AG20443 (cell line): ENCODE measurements at regions not wholly inside any gene's neighbourhood (a gene's known extent, or its start where the extent isn't known, plus 50 kb on each side); places are given as distances from the start of the nearest gene placed in this dataset.

ENCODE experiments used
- DNase-seq: peaks from one replicate; pipeline ENCODE4 v3.0.0; 2012; ENCODE audit warnings: low spot score, mixed read lengths

DNA sequence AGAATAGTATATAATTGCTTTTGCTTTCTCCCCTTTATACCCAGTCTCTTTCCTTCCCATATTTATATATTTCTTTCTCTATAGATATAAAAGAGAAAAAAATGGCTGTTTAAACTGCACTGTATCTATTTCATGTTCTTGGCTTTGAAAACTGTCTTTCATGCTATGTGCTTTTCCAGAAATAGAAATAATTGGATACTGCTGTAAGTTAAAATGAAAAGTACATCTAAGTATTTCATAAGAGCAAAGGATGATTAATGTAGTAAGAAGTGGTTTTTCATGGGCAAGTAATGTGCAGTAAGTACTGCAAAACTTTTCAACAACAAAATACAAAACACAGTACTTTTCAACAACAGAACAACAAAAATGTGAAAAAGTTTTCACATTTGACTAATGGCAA is 237.9 kb downstream of the SNCA start:
- no peak for DNase-seq

DNA sequence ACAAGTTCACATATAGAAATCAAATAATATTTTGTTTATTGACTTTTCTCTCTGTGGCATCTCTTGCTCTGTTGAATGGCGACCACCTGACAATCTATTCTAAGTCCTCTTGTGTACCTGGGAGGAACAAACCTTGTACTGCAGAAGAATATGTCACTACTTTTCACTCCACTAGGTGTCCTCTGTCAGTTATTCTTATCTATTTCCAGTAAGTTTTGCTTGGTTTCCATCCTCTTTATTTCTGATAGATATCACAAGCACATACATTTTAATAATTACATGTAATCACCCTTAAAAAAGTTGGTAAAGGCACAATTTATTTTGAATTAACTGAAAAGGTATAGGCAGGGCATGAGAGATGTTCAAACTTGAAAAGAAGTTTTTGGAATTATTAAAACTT is 238.4 kb downstream of the SNCA start:
- no peak for DNase-seq

DNA sequence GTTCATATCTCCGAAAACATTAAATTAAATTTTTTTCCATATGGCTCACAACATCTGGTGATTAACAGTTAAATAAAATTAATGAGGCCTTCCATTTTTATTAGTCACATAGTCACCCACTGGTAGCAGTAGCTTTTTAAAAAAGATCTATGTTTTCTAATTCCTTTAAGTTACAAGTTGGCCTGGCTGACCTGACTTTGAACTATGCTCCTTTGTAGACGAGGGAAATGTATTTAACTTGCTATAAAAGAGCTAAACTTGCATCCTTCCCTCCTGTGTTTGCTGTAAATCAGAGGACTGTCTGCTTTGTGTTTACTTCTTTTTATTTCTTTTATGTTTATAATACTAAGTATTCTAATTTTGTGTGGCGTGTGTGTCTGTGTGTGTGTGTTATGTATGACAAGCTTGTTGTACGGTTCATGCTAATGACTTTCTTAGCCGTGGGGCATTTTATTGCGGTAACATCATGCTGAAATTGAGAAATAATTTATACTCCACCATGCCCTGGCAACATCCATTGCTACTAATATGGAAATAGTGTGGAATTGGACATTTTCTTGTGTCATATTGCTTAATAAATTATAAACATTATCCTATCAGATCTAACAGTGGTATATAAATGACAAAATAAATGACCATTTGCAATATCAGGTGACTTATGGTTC is 241.7 kb downstream of the SNCA start:
- no peak for DNase-seq

DNA sequence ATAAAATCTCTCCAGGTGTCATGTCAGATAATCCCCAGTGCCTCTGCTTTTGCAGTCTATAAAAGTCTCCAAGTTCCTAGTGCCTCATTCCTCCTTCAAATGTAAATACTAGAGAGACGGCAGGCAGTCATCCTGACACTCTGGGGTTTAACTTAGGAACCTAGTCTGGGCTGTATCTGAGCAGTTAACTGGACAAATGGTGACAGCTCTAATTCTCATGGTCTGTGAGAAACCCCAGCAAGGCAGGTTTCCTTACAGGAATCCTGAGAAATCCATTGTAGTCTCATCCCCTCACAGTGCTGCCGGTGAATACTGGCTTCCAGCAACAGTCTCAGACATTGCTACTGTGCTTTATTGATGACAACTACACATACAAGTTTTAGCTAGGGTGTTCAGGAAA is 246.8 kb downstream of the SNCA start:
- DNase-seq = no peak

DNA sequence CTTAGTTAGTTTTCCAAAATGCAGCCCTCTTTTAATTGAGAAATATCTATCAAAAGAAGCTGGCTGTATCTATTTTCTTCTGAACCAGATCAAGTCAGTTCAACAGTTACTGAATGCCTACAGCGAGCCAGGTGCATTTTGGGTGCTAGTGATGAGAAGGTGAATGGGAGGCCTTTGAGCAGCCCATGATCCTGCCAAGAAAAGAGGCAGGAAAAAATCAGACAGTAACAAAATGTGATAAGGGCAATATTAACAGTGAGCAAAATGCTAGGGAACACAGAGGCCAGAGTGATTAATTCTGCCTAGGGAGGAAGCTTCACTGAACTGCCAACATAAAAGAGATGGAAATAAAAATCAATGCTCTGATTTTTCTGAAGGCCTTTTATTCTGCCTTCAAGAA is 248.5 kb downstream of the SNCA start:
- no peak for DNase-seq

DNA sequence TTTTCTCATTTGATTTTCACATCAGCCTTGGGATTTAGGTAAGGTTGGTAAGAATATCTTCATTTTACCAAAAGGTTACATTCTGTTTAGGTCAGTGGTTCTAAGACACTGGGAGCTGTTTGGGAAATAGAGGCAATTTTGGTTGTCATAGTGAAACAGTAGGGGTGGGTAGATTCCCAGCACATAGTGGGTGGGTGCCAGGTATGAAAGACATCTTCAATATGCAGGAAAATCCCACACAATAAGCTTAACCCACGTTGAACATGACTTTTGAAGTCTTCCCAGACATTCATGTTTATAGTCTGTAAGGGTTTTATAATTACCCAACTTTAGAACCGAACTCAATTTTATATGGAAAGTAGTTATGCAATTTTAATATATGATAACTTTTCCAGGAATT is 249.6 kb downstream of the SNCA start:
- DNase-seq = no peak

DNA sequence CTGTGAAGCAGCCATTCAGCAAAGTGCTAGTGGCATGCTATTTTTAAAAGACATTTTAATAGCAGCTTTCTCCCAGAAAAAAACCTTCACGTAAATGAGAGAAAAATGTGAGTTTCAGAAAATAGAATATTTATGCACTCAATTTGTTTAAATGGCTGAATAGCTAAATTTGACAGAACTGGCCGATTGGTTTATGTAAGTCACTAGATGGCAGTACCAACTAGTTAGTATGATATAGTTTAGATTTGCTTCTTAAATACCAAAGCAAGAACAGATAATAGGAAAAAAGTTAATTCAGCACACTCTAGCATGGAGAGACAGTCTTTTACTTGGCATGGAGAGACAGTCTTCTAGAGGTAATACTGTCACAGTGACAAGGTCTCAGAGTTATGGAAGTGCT is 250.1 kb downstream of the SNCA start:
- DNase-seq = peak; percentile 9

DNA sequence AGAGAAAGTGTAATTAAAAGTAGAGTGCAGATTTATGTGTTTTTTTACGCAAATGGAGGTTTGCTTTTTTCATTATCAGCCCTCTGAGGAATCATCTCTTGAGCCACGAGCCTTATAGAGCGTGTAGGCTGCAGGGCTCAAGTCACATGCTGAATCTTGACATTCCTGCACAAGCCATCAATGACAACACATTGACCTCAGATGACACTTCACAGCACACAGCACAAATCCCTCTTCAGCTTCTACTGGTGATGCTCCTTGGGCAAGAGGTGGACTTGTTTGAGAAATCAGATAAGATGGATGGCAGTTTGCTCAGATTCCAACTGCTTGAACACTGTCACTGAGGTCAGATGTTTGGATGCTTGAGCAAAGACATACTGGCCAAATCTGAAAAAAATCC is 250.6 kb downstream of the SNCA start:
- DNase-seq = no peak

DNA sequence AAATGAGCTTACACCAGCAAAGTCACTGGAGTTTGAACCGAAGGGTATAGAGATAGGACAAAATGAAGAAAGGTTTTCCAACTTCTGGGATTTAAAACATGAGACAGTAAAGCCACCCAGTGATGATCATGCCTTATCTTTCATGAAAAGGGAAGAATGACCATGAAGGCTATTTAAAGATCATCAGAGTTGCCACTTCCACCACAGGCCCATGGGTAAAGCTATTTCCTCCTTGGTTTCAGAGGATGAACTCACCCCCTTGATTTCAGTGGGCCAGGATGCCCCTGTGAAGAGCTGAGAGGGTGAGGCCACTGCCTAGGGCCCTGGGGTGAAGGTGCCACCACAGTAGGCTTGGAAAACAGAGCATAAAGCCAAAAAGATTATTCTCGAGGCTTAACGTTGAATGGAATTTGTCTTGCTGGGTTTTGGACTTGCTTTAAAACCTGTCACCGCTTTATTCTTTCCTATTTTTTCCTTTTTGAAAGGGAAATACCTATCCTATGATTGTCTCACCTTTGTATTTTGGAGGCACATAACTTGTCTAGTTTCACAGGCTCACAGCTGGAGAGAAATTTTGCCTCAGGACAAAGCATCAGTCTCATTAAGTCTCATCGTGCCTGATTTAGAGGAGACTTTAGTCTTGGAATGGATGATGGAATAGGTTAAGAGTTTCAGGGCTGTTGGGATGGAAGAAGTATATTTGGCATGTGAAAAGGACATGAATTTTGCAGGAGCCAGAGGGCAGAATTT is 254.0 kb downstream of the SNCA start:
- no peak for DNase-seq

DNA sequence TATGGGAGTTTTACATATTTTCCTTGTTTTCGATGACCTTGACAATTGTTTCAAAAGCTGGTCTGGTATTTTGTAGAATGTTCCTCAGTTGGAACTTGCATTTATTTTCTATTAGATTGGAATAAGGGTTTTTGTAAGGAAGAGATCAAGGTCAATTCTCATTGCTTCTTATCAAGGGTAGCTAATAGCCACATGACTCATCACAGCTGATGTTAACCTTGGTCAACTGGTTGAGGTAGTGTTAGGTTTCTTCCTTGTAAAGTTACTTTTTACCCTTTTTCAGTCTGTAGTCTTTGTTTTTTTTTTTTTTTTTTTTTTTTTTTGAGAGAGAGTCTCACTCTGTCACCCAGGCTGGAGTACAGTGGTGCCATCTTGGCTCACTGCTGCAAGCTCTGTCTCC is 257.2 kb downstream of the SNCA start:
- no peak for DNase-seq

DNA sequence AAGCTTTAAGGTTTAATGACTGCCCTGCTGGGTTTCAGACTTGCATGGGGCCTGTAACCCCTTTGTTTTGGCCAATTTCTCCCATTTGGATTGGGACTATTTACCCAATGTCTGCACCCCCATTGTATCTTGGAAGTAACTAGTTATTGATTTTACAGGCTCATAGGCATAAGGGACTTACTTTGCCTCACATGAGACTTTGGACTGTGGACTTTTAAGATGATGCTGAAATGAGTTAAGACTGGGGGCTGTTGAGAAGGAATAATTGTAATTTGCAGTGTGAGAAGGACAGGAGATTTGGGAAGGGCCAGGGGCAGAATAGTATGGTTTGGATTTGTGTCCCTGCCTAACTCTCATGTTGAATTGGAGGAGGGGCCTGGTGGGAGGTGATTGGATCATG is 260.7 kb downstream of the SNCA start:
- no peak for DNase-seq

DNA sequence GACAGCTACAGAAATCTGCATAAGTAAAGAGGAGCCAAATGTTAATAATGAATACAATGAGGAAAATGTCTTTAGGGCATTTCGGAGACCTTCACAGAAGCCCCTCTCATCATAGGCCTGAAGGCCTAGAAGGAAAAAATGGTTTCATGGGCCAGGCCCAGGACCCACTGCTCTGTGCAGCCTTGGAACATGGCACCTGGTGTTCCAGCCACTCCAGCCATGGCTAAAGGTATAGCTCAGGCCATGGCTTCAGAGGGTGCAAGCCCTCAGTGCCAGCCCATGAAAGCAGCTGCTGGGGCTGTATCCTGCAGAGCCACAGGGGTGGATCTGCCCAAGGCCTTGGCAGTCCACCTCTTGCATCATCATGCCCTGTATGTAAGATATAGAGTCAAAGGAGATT is 261.1 kb downstream of the SNCA start:
- DNase-seq = no peak

DNA sequence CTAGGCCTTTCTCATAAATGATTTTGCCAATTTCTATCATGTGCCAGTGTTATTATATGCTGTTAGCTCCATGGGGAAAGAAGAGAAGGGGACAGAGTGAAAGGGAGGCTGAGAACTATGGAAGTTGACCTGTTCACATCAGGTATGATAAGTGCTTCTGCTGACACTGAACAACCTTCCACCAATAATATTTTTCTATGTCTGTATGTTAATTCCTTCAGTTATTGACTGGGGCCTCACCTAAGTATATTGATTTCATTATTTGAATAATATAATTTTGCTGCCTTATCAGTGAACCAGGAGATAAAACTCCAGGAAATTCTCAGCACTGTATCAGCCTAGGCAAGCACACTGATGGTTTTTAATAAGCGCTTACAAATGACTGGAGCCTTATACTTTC is 262.8 kb downstream of the SNCA start:
- DNase-seq = no peak

DNA sequence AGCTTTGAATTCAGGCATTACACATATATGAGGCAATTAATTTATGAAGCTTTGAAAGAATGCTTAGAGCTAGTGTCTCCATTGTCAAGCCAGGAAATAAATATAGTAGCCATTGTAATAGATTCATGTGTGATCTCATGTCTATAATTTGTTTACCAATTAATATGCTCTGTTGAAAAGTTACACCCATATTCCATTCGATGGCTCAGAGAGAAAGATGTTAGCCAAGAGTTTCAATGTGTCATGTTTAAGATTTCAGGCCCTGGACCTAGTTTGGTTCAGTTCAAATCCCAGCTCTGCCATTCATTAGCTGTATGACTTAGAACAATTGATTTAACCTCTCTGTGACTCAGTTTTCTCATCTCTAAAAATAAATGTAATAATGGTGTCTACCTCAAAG is 263.3 kb downstream of the SNCA start:
- no peak for DNase-seq

DNA sequence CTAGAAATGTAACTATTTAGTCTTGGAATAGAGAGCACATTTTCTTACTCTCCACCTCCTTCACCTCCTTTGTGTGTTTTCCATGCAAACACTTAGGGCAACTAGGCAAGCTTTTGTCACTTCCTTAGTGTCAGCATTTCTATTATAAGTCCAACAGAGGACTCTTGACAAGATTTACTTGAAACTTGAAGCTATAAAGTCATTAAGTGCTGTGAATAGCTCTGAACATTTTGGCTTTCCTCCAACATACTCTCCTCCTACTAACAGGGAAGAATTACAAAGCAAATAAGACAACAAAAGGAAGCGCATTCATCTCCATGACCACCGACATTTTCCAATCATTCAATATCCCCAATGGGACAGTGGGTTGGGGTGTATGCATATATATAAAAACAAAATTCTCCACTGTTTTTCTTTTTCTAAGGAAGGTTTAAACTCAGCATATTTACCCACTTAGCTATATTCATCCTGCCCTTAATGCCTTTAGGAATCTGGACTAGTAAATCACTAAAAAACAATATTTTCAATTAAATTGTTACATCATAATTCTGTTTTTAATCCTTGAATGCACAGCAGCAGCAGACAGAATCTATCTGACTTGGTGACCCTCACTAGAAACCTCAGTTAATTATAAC is 264.6 kb downstream of the SNCA start:
- no peak for DNase-seq

DNA sequence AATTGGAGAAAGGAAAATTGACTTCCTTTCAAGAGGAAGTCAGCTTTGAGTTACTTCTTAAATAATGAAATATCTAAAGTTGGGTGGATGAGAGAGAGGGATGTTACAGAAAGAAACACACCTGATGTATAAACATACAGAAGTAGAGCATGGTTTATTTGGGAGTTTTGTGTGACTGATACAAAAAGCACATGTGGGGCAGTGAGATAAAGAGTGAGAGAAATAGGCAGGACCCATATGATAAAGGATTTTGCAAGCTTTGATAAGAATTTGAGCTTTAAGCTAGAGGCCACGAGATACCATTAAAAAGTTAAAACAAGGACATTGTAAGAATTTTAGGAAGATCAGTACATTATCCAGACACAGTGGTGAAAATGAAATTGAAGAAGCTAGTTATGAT is 263.3 kb upstream of the GPRIN3 start:
- DNase-seq = no peak

DNA sequence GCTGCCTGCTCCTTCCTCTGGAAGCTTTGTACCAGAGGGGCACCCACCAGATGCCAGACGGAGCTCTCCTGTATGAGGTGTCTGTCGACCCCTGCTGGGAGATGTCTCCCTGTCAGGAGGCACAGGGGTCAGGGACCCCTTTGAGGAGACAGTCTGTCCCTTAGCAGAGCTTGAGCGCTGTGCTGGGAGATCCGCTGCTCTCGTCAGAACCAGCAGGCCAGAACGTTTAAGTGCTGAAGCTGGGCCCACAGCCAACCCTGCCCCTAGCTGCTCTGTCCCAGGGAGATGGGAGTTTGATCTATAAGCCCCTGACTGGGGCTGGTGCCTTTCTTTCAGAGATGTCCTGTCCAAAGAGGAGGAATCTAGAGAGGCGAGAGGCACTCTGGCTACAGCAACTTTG is 260.3 kb upstream of the GPRIN3 start:
- no peak for DNase-seq

DNA sequence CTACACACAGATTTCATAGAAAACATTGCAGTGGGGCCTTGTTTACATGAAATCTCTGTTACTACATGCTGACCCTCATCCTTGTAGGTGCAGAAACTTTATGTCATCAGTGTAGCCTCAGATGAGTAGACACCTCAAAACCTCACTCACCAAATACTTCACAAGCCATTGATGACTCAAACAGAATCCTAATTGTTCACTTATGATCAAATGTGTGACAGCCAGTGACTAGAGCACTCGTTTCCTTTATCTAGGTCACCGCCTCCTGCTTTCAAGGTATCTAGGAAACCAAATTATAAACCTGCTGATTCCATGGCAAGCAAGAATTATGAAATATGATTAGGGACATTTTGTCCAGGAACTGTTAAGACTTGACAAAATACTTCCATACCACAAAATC is 255.8 kb upstream of the GPRIN3 start:
- no peak for DNase-seq

DNA sequence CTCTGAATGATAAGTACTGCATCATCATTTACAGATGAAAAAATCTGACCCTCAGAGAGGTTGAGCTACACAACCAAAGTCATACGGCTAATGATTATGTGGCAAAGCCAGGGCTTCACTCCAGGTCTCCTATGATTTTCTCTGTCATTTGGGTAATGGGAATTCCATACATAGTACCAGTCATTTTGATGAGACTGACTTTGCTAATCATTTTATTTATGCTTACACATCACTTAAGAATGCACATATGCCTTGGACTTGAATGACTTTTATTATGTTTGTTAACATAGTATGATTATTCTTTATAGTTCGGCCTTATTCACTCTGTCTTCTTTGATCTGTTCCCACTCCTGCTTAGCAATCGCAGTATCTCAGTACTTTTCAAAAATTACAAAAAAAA is 255.1 kb upstream of the GPRIN3 start:
- DNase-seq = no peak

DNA sequence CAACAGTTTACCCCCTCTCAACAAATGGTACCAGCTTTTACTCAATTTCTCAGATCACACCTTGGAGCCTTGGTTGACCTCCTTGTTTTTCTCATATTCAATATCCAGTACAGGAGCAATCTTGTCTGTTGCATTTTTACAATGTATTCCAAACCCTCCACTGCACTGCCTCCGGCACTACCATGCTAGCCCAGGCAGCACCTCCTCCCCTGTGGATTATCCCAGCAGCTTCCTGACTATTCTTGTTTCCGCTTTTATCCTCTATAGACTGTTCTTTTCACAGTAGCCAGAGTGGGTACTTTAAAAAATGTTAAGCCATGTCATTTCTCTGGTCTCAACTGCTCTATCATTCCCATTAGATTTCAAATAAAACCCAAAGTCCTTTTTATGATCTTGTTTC is 253.4 kb upstream of the GPRIN3 start:
- DNase-seq = no peak

DNA sequence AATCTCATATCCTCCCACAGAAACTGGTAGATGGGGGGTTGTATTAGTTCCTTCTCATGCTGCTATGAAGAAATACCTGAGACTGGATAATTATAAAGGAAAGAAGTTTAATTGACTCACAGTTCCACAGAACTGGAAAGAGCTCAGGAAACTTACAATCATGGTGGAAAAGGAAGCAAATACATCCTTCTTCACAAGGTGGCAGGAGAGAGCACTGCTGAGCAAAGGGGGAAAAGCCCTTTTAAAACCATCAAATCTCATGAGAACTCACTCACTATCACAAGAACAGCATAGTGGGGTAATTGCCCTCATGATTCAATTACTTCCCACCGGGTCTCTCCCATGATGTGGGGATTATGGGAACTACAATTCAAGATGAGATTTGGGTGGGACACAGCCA is 250.5 kb upstream of the GPRIN3 start:
- no peak for DNase-seq

DNA sequence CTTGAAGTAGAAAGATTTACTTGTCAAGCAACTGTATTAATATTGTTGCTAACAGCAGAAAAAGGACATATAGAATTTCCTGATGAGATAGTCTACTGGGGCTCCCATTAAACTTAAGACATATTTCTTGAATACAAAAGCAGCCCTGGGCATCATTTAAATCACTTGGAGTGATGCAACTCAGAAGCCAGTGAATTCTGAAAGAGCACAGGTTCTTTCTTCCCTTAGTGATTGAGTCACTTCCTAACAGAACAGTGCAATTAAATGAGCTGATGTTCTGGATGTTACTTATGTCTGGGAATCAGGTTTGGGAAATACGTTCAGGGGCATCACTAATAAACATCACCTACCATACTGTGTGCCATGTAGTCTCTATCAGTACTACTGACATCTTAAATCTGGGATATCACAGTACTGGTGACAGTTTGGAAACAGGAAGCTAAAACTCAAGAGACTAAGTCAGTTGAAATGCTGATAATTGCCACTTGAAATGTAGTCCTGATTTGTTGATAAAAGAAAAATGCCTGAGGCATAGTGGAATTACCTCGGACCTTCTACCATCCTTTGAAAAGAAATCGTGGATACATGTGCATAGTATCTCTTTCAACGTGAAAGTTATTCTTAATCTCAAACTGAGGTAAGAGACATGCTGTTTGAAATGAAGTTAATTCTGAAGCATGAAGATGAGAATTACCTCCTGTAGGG is 249.2 kb upstream of the GPRIN3 start:
- DNase-seq = no peak

DNA sequence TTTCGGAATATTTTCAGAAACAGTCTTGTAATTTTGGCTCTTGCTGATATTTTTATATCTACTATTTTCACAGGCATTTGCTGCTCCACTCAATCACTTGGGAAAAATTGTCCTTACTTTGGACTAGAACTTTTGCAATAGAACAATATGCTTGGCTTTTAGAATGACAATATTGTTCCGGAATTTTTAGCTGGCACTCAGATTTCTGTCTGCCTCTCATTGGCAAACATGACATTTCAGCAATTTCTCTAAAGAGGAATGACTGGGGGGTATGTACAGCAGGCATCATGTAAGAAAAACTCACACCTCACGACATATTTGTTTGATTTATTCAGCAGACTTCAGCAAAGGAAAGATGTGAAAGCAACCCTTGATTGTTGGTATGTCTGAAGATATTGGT is 243.6 kb upstream of the GPRIN3 start:
- DNase-seq = no peak
